Activated CD8-positive, alpha-beta memory T cell treated with anti-CD3 and anti-CD28 coated beads for 48 hours (primary cell): ENCODE measurements at regions not wholly inside any gene's neighbourhood (a gene's known extent, or its start where the extent isn't known, plus 50 kb on each side); places are given as distances from the start of the nearest gene placed in this dataset.

Experiments
- DNase-seq, 3 experiments: peaks; one replicate each; pipeline ENCODE4 v3.0.0-alpha.2; 2020; ENCODE audit warnings: low read depth in 2 of 3, low spot score in 2 of 3

DNA sequence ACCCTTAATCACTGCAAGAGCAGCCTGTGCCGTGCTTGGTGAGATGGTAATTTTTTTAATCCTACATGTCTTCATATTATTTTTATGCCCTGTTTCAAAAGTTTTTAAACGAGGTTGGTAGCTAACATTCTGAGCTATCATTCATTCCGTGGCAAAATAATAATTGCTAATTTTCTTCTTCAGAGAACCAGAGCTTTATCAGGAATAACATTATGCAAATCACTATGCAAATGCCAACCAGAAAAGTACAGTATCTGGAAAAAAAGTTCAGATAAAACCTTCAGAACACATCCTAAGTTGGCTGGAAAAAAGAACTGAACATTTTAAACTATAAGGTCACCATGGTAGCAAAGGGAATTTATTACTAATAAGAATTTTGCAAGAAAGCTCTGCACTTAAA is 165.1 kb upstream of the NABP1 start:
- DNase-seq: no peak

DNA sequence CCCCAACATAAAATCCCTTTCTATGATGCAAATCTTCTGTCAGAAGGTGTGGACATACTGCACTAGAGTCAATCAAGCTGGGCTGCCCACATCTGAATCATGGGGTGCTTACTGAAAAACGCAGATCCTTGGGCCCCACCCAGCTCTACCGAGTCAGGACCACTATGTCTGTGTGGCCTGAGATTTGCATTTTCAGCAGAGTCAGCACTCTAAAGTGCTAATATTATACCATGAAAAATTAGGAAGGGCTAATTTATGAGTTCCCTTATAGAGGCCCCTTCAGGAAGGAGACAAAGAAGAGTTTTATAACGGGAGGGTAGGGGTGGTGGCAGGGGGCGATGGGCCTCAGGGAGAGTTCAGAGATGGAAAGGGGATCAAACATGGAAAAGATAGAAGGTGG is 163.3 kb upstream of the NABP1 start:
- DNase-seq: no peak

DNA sequence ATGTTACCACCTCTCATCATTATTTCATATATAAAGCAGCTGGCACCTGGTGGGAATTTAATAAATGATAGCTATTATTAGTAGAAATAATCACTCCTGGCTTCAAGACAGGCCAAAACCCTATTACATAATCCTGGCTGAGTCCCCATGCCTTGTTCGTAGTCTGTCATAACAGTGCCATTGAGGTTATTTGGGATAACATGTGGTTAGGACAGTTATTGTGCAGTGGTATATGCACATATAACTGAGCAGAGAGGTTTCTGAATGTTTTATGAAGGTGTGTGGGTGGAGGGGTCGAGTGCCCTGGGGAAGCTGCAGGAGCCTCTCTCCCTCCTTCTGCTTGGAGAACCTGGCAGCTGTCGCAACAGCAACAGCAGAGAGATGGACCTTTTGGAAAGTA is 162.4 kb upstream of the NABP1 start:
- DNase-seq: no peak

DNA sequence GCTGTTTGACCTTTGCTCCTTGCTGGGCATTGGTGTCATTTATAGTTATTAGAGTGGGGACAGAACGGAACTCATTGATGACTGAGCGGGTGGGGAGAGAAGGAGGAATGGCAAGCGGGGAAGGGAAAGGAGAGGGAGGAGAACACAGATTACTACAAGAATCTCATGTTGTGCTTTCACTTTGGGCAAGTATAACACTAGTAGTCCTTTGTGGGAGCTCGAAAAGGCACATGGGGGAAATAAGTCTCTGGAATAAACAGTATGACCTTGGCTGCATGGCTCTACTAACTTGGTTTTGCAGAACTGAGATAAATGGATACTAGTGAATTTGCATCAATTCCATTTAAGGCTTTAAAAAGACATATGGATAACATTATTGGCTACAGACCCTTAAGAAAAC is 161.7 kb upstream of the NABP1 start:
- no peak for DNase-seq

DNA sequence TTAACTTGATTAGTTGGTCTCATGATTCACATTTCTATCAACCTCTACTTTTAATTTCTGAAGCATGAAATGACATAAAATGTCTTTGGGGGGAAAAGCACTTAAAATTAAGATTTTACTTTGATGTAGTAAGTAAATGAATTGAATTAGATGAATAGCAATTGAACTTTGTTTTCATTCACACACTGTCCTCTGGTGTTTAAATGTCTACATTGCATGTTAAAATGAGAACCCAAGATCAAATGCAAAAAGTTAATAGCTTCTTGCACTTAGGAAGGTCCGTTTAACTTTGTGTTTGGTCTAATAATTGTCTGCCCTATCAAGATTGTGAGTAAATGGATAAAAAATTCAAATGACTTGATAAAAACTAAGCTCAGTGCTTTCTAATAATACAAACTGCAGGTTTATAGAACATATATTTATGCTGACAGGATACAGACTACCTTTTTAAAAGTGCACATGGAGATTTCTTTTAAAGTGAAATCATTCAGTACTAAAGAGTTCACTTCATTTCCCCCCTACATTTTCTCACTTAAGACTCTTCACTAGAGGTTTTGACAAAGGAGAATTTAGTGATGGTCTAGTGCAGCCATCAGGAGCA is 156.2 kb upstream of the NABP1 start:
- no peak for DNase-seq

DNA sequence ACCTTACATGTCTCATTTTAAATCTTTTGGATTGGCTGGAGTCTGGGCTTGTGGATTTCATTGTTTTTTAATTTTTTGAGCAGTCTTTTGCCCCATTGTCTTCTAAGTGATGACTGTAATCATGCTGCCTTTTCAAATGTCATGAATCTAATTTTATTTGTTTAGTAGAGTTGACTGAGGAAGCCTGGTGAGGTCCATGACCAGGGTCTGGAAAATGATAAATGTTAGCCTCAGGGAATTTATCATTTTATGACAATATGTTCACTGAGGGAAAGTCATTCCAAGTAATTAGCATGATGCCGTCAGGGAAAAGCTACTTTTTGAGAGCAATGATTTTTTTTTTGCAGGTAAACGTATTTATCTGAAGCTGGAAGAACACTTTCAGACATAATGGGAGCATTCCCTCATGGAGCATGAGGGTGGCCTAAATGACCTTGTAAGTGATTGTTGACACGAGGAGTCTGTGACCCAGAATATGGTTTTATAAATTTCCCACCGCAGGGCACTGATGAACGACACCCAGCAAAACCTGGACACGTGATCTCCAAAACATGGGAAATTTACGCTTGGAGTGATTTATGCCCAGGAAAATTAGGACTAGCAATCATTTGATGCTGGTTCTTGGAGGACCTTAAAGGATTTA is 155.3 kb upstream of the NABP1 start:
- no peak for DNase-seq

DNA sequence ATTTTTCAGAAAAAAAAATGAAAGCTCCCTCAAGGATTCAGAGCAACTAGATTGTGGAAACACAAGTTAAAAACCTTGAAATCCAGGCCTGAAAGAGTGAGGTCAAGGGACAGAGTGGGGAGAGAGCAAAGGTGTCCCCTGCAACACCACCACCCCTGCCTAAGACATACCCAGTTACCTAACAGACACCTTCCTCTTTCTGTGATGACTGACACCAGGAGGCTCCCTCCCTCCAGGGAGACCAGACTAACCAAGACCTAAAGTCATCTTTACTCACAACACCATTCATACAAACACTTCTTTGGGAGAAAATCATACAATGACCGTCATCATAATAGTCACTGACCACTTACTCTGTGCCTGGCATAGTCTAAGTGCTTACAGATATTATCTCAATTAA is 151.8 kb upstream of the NABP1 start:
- no peak for DNase-seq

DNA sequence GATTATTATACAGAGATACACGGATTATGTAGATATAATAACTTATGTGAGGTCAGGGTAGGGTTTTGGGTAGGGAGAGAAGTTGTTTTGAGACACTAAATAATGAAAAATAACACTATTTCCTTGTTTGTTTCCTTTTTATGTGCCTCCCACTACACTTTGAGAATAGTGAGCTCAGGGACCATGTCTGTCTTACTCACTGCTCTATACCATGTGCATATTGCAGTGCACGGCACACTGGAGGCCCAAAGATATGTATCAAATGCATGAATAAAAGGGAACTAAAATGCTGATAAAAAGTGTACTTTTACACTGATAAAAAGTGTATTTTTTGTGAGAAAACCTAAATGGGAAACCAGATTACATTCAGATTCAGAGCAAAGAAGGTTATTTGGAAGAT is 151.4 kb upstream of the NABP1 start:
- no peak for DNase-seq

DNA sequence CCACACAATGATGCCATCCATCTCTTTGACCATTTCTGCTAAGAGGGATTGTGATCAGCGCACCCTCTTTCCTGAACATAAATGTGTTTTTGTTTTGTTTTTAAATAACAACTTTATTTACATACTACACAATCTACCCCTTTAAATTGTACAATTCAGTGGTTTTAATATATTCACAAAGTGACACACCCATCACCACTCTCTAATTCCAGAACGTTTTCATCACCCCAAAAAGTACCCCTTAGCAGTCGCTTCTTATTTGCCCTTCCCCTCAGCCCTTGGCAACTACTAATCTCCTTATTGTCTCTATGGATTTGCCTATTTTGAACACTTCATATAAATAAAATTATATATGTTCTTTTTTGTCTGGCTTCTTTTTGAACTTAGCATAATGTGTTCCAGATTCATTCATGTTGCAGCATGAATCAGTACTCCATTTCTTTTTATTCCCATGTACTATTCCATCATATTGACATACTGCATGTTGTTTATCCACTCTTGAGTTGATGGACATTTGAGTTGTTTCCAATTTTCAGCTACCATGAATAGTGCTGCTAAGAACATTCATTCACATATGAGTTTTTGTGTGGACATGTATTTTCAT is 150.9 kb upstream of the NABP1 start:
- no peak for DNase-seq

DNA sequence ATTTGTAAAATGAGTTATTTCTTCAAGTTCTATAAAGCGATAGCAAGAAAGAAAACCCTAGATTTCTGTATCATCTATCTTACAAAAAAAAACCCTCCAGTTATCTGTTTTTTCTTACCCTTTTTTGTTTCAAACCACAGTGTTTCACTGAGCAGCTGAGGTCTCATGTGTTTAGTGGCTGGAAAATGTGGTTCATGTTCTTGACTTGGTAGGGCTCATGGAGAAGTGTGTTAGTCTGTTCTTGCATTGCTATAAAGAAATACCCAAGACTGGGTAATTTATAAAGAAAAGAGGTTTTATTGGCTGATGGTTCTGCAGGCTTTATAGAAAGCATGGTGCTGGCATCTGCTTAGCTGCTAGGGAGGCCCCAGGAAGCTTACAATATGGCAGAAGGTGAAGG is 147.3 kb upstream of the NABP1 start:
- DNase-seq: no peak

DNA sequence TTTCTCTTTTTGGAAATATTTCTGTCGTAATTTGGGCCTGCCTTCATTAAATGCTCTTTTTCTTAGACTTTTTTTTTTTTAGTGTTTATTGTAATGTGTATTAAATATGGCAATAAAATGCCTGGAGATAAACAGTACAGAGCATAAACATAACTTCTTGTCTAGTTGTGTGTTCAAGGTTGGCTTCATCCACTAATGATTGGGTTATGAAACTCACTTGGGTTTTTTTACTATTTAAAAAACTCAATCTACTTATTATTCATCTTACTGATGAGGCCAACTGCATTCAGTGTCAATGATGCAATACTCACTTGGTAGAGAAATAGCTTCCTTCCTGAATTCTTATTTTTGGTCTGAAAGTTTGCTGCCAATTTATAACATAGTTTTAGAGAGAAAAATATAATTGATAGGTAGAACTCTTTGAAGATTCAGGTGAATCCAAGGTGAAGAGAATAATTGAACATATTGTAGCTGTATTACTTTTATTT is 144.2 kb upstream of the NABP1 start:
- DNase-seq: no peak

DNA sequence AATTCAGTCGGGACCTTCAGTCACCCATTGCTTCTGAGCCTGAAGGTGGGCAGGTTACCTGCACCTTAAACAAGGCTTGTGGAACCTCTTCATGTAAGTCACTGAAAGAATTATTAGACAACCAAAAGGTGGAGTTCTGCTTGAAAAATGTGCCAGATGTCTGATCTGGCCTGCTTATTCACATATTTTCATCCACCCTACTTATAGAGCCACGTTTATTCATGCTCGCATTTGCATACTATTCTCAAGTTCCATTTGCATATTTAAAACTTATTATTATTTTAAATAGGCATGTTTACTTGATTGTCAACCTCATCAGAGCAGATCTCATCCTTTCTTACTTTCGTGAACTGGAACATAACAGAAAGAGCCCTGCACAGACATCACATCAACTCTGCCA is 140.0 kb upstream of the NABP1 start:
- no peak for DNase-seq

DNA sequence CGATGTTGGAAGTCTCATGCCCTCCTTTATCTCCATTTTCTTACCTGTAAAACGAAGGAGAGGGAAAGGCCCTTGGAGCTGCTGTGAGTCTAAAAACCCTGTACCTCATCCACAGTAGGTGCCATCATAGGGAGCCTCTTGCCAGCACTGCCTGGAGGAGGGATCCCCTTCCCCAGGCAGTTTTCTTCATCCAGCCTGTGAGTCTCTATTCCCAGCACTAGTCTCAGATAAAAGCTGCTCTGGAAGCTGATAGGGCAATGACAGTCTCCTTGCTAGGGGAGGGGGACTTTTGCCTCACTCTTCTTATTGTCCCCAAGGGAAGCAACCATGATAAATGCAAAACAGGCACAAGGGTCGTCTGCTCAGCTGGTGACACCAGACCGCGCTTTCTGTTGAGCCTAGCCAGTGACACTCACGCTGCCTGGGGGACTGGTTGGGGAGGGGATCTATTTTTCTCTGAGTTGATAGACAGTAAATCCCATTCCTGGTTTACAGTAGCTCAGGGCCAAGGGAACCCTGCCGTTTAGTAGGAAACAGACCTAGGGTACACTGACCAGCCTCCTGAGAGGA is 139.5 kb upstream of the NABP1 start:
- no peak for DNase-seq

DNA sequence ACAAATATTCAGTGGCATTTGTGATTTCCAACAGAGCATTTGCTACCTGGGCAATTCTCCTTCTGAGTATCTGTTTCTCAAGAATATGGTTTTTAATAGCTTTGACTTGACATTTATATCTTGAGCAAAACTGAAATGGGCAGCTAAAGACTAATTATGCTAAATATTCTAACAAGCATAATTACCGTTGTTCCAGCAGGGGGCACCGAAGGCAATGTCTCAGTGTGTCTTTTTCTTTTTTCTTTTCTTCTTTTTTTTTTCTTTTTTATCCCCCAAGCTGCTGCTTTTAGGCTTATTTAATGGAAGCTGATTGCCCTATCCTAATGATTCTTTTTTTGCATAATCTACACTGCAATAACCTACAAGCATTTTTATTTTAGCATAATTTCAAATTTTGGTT is 138.9 kb upstream of the NABP1 start:
- DNase-seq: no peak

DNA sequence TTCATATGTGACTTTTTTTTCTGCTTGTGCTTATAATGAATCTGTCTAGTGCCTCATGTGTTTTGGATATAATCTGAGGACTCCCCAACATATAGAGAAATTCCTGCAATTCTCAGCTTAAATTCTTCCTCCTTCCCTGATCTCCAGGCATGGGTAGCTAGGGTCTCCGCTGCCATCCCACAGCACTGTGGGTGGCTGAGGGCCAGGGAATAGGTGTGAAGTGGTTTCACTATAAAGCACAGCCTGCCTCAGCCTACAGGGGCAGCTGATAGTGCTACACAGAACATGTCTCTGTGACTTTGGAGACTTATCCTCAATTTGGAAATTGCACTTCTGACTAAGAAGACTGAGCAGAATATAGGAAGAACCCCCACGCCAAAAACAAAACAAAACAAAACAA is 137.3 kb upstream of the NABP1 start:
- no peak for DNase-seq

DNA sequence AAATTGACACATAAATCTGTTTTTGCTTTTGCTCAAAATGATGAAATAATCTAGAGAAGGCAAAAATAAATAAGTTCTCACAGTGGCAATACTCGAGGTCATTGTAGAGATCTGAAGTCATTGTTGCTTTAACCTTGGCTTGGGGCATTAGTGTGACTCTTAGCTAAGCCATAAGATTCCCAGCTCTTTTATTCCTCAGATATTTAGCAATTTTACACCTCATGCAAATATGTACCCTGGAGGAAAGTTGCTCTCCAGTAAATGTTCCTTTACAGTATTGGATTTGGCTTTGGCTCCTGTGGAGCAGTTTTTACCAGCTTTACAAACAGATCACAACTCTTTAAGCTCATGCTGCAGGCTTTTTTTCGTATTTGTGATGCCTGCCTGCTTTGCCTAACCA is 134.2 kb upstream of the NABP1 start:
- DNase-seq: no peak

DNA sequence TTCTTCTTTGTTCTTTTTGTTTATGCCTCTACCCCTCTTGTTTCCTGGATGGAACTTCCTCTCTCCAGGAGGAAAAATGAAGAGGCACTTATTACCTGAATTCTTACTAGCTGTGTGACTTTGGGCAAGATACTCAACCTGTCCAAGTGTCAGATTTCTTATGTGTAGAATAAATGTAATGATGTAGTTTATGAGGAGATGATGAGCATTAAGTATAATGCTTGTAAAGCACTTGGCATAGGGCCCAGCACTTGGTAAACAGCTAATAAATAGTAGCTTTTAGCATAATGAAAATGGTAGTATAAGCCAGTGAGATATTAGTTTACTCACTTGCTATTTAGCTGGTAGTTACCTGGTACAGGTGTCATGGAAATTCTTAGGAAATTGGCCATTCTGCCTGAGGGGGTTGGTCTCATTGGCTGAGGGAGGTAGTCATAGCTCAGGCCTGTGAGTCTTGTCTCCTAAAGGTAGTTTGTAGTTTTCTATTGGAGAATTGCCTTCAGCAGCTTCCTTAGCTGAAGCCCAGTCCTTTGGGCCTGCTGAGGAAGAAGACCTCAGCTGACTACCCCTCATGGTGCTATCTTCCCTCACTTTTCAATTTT is 133.4 kb upstream of the NABP1 start:
- no peak for DNase-seq

DNA sequence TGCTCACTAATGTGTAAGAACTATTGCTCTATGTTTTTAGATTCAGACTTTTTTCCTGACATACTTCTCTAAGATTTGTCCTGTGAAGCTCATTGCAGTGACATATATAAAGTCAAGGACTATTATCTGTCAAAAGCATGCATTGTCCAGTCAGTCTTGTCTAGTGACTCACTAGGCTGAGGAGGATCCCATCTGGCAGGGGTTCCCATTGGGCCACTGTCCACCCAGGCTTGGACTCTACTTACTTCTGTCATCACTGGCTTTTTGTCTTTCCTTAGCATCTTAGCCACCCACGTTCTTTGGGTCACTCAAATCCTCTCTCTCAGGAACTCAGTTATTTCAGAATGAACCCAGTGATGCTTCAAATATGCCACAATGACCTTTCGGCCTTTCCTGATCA is 132.6 kb upstream of the NABP1 start:
- no peak for DNase-seq

DNA sequence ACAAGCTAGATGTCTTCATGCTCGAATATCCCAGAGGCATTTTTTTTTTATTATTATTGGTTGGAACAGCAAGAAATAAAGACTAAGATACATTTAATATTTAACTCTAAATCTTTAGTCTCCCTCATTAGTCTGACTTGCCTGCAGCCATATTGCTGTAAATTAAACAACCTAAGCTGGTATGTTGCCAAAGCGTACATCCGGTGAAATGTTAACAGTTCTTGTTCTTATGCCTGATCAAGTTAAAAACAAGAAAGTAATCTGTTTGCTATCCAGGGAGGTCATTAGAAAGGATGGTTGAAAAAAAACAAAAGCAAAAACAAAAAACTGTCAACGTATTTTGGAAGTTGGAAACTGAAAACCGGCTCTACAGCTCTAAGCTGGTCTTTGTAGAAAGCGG is 125.9 kb upstream of the NABP1 start:
- no peak for DNase-seq

DNA sequence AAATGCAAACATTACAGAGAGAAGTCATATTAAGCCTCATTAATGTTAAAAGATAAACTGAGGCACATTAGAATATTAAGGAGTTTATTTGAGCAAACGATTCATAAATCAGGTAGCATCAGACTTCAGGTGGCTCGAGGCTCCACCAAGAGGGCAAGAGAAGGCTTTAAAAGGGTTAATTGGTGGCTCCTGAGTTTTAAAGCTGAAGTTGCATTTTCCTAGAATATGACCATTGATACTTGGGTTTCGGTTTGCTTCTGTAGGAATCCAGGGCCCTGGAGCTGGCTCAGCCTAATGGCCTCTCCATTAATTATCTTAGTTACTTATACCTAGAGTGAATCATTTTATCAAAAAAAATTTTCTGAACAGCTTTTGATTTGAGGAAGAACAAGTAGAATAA is 123.7 kb upstream of the NABP1 start:
- DNase-seq: no peak

DNA sequence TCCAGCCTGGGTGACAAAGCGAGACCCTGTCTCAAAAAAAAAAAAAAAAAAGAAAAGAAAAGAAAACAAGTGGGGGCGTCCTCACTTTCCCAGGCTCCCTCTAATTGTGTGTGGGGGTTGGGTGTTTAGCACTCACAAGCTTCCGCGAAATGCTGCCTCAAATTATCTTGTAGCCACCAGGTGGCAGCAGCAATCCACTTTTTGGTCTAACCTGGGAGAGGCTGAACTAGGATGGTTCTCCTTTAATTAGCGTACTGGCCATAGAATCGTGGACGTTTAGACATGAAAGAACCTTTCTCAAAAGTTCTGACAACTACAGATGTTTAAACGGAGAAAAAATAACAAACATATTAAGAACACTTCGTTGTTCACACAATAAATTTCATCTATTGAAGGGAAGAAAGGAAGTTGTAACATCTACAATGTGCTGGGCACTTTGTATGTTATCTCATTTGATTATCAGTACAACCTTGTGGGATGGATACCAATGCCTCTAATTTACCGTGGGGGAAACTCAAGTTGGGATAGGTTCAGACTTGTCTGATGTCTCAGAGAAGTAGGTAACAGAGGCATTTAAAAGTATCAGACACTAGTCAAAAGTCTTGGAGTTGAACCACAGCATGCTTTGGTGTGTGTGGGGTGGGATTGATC is 122.7 kb upstream of the NABP1 start:
- peak; percentile 30 to 64 (median 55) for DNase-seq

DNA sequence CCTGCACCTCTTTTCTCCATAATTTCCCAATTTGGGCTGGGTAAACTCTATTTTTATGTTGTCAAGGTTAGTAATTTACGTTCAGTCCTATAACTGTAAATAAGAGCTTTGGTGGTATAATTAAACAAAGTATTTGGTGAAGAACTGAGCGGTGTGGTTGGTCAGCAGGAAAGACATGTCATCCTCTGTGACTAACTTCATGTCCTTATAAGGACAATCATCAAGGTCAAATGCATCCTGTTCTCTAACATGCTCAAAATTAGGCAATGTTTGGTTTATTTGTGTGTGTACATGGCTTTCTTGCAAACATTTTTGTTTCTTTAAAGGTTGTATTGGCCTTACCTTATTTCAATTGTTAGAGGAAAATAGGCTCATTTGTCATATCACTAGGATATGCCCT is 121.5 kb upstream of the NABP1 start:
- no peak for DNase-seq
